NCI-H345 treated with DMSO at 0.1 percent for 48 hours (cell line): ENCODE measurements at regions not wholly inside any gene's neighbourhood (a gene's known extent, or its start where the extent isn't known, plus 50 kb on each side); places are given as distances from the start of the nearest gene placed in this dataset.

Source experiments
- DNase-seq: peaks from one replicate; lab custom pipeline; 2025; ENCODE audit not compliant: unreplicated experiment; lab: John Stamatoyannopoulos, UW

DNA sequence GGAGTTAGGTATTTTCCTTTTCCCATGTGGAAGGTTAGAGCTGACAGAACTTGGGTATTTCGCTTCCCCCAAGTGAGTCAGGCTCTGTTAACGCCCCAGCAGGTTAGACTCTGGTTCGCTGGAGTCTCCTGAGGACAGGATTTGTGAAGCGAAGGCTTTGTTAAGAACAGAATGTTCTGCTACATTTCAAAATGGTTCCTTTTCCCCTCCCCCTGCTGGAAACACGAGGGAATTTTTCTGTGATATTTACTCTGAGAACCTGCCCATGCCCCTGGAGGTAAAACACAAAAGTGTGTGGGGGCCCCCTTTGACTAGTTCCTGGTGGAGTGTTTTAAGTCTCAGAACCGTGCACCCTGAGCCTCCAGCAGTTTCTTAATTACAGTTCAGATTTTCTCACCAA, 731.4 kb upstream of the CITED2 start:
- no peak for DNase-seq

DNA sequence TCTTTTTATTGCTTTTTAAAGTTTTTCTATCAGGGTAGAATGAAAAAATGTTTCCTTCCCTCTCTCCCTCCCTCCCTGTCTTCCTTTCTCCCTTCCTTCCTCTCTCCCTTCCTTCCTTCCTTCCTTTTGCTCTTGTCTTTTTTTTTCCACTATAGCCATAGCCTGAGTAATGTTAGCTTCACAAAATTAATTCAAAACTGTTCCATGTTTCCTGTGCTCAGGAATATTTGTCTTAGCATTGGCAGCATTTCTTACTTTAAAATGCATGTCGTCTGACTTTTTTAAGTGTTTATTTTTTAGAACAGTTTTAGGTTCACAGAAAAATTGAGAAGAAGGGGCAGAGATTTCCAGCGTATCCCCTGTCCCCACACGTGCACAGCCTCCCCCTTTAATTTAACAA, 730.8 kb upstream of the CITED2 start:
- no peak for DNase-seq

DNA sequence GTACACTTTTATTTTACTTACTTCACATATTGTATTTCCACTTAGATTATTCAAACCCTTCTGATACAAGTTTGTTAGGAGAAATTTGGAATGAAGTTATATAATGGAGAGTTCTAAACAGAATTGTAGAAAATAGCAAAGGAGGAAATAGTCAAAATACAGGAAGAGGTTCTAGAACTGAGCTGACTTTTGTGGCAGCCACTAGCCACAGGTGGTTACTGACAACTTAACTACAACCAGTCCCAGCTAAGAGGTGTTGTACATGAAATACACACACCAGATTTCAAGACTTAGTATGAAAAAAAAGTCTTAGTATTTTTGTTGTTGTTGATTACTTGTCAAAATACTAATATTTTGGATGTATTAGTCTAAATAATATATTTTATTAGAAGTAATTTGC, 727.4 kb upstream of the CITED2 start:
- DNase-seq, result no peak

DNA sequence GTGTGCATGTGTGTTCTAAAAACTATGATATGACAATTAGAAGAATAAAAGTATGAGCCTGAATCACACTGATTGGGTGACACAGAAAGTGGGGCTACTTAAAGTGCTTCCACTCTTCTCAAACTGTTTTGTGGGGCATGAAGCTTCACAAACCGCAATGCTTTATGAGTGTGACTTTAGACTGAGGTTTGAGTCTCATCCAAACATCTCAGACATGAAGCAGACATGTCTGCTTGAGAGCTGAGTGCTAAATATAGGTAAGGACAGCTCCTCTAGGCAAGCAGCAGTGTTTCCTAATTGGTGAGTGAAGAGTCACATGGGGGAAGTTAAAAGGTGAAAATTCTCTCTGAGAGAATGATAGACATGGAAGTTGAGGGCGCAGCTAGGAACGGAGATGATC, 726.9 kb upstream of the CITED2 start:
- no peak for DNase-seq

DNA sequence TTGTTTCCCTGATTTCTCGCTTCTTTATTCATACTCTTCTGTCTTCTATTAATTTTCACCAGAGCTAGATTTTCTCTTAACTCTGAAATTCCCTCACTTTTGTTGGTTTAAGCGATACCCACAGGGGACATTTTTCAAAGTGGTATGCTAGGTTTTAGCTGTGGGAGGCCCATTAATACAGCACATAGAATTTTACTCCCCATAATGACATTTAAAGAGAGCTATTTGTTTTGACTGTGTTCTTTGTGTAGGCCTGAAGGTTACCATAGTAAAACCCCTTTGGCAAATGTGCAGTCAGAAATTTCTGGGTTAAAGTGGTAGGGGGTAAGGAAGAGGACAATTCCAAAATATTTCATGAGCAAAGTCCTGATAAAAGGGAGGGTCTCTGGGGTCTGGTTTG, 721.1 kb upstream of the CITED2 start:
- DNase-seq, result no peak

DNA sequence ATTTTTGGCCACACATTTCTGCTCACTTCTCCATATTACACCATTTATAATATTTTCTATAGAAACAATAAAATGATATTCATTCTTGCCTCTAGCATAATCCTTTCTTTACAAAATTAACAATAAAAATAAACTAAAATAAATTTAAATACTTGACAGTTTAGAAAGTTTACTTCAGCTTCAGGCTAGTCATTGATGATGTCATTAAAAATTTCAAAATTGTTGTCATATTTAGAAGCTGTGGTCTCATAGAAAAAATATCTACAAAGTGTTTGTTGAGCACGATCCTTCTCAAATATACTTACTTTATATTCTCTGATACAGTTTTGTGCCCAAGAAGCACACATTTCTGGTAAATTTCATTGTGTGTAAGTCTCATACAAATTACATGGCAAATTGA, 717.4 kb upstream of the CITED2 start:
- no peak for DNase-seq

DNA sequence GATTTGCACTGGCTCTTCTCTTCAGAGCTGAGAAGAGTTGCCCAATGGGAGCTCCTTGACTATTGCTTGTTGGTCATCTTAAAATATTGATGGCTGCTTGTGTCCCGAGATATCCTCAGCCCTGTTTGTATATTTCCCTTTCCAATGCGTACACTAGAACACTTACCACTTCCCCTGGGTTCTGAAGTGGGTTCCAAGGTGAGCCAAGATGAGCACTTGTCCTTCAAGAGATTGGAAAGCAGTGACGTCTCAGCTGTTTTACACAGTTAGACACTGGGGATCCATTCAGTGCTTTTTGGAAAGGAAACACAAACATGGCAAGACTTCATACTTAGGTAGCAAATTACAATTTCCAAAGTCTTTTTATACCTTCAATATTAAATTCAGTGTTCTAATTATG, 716.4 kb upstream of the CITED2 start:
- no peak for DNase-seq

DNA sequence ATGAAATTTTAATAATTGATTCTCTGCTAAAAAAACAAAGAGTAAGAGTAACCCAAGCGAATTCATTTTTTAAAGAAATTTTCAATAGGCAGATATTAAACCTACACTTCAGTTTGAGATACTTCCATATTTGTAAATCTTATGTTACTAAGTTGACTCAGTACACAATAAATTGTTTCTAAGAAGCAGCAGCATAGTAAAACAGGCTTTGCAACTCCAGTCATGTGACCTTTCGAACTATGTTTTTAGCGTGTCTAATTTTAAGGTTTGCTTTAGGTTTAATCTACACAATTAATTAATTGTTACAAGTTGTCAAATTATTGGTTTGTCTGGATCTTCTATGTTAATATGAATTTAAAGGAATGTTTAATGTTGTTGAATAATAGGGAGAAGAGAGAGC, 708.9 kb upstream of the CITED2 start:
- DNase-seq, result no peak

DNA sequence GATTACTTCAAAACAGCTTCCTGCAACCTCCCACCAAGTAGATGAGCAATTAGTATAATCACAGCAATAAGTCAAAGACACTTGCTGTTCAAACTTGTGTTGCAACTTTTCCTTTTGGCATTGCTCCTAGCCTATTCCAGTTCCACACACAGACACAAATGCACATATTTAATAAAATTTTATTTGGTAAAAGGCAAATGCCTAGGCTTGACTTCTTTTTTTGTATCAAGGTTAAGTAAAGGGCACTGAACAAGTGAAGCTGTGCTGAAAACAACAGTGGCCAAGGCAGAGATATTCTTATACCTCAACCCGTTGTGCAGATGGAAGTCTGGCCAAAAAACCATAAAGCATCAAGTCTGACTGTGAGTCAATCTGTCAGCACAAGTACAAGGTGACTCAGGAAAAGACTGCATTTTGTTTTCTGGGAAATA, 708.4 kb upstream of the CITED2 start:
- no peak for DNase-seq

DNA sequence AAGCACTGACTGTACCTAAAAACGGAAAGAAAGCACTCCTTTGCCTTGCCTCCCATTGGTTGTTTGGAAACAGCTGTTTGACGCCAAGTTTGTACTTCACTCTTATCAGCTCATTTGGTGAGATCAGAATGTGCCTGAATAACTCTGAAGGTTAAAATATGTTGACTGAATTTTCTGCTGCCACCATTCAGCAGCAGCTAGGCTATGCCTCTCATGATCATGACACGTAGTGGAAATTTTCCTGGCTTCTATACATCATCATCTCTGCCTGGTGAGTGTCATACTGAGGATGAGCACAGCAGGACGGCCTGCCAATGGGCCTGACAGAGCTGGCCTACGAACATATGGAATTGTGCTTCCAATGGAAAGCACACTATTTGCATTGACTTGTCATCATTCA, 704.9 kb upstream of the CITED2 start:
- DNase-seq, result no peak

DNA sequence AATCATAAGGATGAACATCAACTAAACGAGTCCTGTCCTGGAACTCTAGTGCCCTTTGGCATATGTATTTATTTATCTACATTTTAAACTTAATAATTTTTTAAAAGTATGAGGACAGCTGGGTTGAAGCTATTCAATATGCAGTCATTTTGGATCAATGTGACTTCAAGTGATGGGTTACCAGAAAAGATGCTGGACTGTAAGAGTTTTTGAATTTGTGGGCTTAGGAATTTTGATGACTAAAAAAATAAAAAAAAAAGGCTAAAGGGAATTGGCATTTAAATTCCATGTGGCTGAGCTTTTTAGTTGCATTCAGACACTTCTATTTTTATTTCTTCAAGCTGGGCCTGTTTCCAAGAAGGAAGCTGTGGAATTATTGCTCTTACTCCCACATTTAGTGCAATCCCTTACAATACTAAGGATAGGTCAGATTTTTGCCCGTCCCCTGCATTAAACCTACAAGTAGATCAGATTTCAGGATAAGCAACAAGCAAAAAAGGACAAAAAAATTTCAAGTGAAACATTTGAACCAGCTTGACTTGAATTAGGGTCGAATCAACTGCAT, 704.2 kb upstream of the CITED2 start:
- DNase-seq, result no peak

DNA sequence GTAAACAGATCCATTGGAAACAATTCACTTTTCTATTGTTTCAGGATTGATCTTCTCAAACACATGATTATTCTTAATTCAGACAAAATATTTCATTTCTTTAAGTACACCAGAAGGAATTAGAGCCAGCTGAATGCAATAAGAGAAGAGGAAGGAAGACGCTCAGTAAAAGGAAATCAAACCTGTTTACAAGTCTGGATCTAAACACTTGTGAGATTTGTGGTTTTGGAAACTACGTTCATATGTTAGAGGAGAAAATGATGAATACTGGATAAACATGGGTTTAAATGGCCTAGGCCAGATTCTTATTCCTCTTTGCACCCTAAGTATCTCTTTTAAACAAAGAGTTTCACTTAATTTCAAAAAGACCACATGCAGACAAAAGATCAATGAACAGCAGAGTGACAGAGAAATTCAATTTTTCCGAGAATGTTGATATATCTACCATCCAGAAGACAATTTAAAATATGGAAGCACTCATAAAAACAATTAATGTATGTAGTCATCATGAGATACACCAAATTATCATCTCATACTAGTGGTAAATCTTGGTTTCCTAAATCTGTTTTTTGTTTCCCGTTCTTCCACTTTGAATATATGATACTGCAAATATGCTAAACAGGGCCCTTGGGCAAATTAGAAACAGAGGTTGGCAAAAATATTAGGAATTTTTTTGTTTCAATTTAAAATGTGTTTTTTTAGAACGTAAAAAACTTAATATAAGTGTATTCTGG, 703.5 kb upstream of the CITED2 start:
- DNase-seq, result no peak

DNA sequence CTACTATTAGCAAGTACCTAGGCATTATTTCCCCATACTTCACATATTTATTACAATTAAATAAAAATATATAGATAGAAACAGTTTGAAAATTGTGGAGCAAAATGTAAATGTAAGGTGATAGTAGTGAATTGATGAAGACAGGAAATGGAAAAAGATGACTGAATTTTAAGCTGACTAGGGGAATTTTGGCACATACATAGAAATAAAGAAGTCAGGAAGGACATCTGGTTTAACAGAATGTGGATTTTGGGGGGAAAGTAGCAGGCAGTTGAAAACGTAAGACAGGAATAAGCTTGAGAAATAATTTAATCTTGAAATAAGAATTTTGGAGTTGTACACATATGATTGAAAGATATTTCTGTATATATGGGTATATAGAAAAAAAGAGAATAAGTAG, 701.7 kb upstream of the CITED2 start:
- DNase-seq, result no peak

DNA sequence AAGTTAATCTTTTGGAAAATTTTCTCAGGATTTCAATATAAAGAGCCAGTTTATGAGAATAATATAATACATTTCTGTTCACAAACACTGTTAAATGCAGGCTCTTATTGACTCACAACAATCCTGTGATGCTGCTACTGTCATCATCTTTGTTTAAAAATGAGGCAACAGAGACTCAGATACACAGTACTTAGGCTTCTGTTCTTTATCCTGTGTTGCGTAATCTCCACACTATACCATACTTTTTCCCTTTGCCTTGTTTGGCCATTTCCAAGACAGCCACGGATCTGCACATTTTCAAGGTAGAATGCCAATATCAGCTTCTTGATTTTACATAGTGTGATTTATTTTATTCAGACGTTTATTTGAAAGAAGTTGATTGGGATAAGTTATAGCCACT, 699.0 kb upstream of the CITED2 start:
- no peak for DNase-seq

DNA sequence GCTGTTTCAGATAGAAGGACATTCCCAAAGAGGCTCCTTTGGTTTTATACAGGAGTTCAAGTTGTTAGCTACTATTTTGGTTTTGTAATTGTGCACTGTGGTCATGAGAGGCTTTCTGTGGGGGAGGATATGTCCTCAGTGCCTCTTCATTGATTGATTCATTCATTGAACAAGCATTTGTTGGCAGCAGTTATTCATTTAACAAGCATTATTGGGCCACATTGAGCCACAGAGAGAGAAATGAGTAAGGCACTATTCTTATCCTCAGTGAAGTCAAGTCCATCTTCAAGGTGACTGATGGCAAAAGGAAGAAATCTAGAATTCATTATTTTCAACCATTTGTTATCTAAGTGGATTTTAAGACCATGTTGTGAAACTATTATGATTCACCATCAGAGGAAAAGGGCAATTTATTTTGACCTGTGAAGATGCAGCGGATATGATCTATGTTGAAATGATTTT, 697.2 kb upstream of the CITED2 start:
- no peak for DNase-seq

DNA sequence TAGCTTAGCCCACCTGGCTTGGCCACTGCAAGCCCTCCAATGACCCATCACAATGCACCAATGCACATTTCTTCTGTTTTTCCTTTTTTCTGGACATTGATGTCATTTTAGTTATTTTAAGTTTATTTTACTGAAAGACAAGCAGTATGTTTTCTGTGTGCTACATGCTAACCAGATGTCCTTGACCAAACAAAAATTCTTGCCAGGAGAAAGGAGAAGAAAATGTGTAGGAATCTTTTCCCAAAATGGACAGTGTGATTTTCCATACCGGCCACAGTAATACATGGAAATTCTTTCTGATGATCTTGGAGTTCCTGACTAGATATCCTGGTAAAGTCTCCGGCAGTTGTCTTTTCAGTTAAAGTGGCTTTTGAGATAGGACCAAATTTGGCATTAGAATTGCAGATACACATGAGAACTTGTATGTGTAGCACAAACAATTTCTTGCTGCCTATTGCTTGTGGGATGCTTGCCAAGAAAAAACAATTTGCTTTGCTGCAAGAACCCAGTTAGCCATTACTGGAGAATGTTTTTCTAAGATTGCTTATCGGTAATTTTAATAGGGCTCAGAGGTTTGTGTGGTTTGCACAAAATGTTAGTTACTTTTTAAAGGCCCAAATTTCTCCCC, 696.5 kb upstream of the CITED2 start:
- DNase-seq, result no peak

DNA sequence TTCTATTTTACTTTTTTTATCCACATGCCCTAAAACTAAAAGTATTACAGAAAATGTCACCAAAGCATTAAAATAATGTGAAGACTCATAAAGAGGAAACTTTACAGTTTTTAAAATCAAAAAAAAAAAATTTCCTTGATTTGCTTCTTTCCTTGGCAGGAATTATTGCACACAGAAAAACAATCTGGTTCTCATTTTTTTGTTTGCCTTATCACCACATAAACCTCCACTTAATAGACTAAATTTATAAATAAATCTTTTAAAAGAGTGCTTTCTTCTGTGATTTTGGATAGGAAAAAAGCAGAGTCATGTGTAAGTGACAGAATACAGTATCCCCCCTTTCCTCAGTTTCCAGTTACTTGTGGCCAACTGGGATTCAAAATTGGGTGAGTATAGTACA, 695.1 kb upstream of the CITED2 start:
- DNase-seq, result no peak

DNA sequence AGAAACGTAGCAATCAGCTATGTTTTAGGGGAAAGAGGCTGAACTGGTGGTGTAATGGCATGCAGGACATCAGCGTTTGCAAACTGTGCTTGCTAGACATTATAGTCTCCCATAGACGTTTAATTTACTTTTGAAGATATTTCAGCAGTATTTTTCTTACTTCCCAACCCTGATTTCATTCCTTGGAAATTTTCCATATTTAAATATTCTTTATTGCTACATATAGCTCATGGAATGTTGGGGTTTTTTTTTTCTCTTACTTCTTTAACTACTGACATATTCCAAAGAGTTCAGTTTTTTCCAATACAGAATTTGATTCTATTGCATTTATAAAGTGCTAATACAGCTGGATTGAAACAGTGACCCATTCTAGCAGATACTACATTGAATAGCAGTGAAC, 694.4 kb upstream of the CITED2 start:
- no peak for DNase-seq

DNA sequence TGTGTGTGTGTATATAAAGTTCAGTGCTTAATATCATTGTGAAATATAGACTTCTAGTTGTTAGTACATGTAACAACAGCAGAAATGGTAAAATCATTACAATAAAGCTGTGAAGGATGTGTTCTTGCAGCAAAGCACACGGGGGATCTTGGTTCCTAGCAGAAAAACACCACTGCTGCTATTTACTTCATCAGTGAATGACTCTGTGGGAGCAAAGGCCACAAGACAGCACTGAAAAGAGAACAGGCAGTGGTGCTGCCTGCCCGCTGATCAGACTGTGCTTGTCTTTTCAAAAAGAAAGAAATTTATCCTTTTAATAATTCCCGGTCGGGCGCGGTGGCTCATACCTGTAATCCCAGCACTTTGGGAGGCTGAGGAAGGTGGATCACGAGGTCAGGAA, 689.9 kb upstream of the CITED2 start:
- DNase-seq, result no peak

DNA sequence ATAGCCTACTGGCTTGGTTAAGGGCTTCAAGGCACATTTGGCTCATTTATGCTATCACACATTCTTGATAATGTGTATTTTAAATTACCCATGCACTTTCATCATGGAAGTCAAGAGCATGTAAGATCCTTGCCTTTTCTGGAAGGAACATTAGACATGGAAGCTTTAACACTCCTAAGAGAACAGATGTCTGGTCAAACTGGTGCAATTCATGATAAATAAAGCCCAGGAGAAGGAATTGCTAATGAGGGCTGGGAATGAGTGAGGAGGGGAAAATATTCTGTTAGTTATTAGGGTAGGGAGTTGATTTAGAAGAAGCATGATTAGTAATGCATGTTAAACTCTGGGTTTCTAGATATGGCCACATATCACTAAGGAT, 688.6 kb upstream of the CITED2 start:
- no peak for DNase-seq

DNA sequence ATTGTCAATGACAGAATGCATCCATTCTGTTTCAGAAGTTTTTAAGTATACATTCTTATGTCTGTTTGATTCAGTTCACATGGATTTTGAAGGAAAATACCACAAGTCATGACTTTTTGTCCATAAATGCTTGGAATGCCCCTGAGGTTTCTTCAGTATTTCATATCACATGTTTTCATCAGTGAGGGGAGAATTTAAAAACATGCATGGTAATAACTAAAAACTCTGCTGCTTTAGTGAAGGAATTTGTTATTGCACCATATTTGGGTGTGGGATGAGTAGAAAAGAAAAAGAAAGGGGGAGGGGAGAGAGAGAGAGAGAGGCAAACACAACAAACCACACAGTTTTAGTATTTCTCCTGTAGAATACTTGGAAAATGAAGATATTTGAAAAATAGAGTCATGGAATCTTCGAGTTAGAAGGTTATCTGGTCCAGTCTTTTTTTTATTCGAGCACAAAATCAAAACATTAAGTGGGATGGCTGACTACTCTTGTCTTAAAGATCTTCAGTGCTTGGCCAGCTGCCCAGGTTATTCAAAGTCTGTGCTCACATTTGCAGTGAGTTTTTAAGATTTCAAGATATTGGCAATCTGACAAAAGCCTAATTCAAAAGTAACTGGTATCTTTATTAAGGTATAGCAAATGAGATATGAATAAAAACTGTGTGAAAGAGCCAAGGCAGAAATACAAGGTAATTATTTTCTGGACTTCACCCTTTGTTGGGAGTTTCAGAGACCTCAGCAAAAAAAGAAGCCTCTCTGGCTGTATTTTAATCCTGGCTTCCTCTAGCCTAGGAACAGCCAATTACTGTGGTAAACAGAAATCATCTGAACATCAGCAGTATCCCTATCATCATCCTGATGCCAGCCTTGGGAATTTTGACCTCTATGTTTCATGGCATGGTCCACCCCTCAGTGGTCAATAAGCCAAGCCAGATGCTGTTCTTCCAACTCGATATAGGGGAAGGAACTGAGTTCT, 687.9 kb upstream of the CITED2 start:
- no peak for DNase-seq
